ENCODE measurements at regions not wholly inside any gene's neighbourhood (a gene's known extent, or its start where the extent isn't known, plus 50 kb on each side); places are given as distances from the start of the nearest gene placed in this dataset.

DNA sequence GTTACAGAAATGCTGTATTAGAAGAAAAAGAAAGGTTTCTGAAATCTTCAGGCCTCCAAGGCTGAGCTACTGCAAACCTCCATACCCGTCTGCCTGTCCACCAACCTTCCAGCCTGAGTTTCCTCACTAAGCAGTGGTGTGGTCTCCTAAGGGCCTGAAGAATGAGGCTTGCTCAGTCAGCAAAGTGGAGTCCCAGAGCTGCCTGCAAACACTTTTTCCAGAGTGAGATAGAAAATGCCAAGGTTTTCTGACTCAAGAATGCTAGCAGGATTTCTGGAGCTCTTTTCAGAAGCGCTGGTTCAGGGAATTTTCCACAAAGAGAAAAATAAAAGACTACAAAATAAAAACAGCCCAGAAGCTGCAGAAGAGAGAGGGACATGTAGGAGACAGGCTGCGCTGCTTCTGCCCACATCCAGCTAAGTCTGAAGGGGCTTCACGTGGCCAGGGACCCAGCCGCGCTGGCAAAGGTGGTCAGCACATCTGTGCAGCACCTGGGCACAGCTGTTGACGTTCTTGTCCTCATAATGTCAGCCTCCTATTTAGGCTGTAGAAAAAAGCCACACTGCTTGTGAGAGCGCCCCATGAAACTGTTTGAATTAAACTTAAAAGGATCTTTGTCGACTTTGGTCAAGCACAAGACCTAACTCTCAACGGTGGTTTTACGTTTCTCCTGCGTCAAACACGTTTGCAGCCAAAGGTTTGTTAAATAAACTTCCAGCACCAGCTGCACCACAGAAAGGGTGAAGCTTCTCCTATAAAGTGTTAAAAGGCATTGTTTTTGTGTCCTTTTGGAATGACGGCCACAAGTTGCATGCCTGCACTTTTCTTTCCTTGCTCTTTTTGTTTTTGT, 209.0 kb downstream of the THBS2 start:
- no peaks in the 10 kb centered on the region for H3K36me3 ChIP-seq (ENCODE audit: insufficient read depth, low read length)
- no peaks in the 10 kb centered on the region for H3K4me1 ChIP-seq (ENCODE audit: insufficient read depth, low read length)
- peaks cover 0 to 5% of the 10 kb centered on the region in 2 experiments for H3K9me3 ChIP-seq (ENCODE audit: control insufficient read depth in 1 of 2, insufficient read depth in 1 of 2, low read length in 2 of 2)
- no peak overlapping the region for H3K4me3 ChIP-seq (ENCODE audit: low read length)
- ChIA-PET CTCF (no interaction called here), POLR2A (no interaction called here)
- no peak overlapping the region for H3K4me3 Mint-ChIP-seq
- H3K4me1 Mint-ChIP-seq (ENCODE audit: low read depth): no peaks in the 10 kb centered on the region
- H3K9me3 Mint-ChIP-seq: no peaks in the 10 kb centered on the region
- no peaks in the 10 kb centered on the region for H3K27me3 Mint-ChIP-seq
- no peaks in the 10 kb centered on the region for H3K27me3 ChIP-seq (ENCODE audit: control insufficient read depth in 1 of 2, insufficient read depth in 2 of 2, low read length in 2 of 2)
- ATAC-seq (ENCODE audit: poor library complexity) (no peak), DNase-seq (no peak)
- intact Hi-C loops (cut with DNase I, micrococcal nuclease): no loop called here
- no peak overlapping the region for H3K27ac ChIP-seq (ENCODE audit: low read depth in 1 of 2, low read length in 2 of 2)
- TF ChIP-seq, protein P1, sequence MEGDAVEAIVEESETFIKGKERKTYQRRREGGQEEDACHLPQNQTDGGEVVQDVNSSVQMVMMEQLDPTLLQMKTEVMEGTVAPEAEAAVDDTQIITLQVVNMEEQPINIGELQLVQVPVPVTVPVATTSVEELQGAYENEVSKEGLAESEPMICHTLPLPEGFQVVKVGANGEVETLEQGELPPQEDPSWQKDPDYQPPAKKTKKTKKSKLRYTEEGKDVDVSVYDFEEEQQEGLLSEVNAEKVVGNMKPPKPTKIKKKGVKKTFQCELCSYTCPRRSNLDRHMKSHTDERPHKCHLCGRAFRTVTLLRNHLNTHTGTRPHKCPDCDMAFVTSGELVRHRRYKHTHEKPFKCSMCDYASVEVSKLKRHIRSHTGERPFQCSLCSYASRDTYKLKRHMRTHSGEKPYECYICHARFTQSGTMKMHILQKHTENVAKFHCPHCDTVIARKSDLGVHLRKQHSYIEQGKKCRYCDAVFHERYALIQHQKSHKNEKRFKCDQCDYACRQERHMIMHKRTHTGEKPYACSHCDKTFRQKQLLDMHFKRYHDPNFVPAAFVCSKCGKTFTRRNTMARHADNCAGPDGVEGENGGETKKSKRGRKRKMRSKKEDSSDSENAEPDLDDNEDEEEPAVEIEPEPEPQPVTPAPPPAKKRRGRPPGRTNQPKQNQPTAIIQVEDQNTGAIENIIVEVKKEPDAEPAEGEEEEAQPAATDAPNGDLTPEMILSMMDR (IDR thresholded peaks at IDR 0.05): no peak
- no peak overlapping the region for H3K27ac Mint-ChIP-seq
- H3K36me3 Mint-ChIP-seq (ENCODE audit: low read depth): no peaks in the 10 kb centered on the region

DNA sequence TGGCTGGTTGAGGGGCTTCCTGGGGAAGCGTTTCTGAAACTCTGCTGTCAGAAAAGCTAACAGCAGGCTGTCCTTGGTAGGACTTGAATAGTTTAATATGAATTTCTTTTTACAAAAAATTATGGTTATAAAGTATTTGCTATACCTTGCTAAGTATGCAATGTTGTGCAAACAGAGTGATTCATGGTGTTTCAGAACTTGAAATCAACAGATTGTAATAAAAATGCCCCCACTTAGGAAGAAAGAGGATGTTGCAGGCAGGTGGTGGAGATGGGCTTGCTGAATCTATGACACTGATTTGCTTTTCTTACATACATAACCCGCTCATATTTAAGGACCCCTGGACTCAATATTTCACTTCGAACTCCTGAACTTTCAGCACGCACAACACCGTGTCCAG, 211.6 kb downstream of the THBS2 start:
- H3K27me3 ChIP-seq (ENCODE audit: control insufficient read depth in 1 of 2, insufficient read depth in 2 of 2, low read length in 2 of 2): no peaks in the 10 kb centered on the region
- no peak overlapping the region for H3K27ac Mint-ChIP-seq
- H3K4me1 Mint-ChIP-seq (ENCODE audit: low read depth): no peaks in the 10 kb centered on the region
- H3K27ac ChIP-seq (ENCODE audit: low read depth in 1 of 2, low read length in 2 of 2): no peak overlapping the region
- H3K4me3 Mint-ChIP-seq: no peak overlapping the region
- no peaks in the 10 kb centered on the region for H3K36me3 ChIP-seq (ENCODE audit: insufficient read depth, low read length)
- no peak for ATAC-seq (ENCODE audit: poor library complexity)
- intact Hi-C loops (cut with DNase I, micrococcal nuclease): no loop called here
- ChIA-PET POLR2A (no interaction called here), CTCF (no interaction called here)
- peaks cover 3% of the 10 kb centered on the region for H3K9me3 Mint-ChIP-seq
- no peaks in the 10 kb centered on the region for H3K27me3 Mint-ChIP-seq
- no peaks in the 10 kb centered on the region for H3K36me3 Mint-ChIP-seq (ENCODE audit: low read depth)
- no peak for DNase-seq
- H3K9me3 ChIP-seq (ENCODE audit: control insufficient read depth in 1 of 2, insufficient read depth in 1 of 2, low read length in 2 of 2): peaks cover 6 to 8% of the 10 kb centered on the region in 2 experiments
- TF ChIP-seq, protein P1 (IDR thresholded peaks at IDR 0.05): no peak
- H3K4me3 ChIP-seq (ENCODE audit: low read length): no peak overlapping the region
- H3K4me1 ChIP-seq (ENCODE audit: insufficient read depth, low read length): no peaks in the 10 kb centered on the region

DNA sequence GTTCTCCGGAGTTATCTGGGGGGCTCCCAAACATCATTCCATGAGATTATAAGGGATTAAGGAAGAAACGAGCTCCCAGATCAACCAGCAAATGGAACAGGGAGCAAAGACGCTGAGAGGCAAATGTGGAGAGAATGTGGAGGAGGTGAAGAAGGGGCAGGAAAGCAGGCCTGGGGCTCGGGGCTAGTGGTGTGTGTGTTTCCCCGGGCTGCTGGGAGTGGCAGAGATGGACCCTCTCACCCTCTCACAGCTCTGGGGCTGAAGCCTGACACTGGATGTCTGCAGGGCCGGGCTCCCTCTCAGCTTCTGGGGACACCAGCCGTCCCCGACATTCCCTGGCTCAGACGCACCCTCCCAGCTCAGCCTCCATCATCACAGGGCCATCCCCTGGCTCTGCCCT, 212.6 kb downstream of the THBS2 start:
- H3K9me3 ChIP-seq (ENCODE audit: control insufficient read depth in 1 of 2, insufficient read depth in 1 of 2, low read length in 2 of 2): peaks cover 6 to 10% of the 10 kb centered on the region in 2 experiments
- H3K36me3 ChIP-seq (ENCODE audit: insufficient read depth, low read length): no peaks in the 10 kb centered on the region
- no peak overlapping the region for H3K27ac ChIP-seq (ENCODE audit: low read depth in 1 of 2, low read length in 2 of 2)
- no peak overlapping the region for H3K4me3 Mint-ChIP-seq
- DNase-seq: no peak
- ChIA-PET POLR2A (no interaction called here), CTCF (no interaction called here)
- TF ChIP-seq, protein P1 (IDR thresholded peaks at IDR 0.05): no peak
- intact Hi-C loops (cut with DNase I, micrococcal nuclease): no loop called here
- no peaks in the 10 kb centered on the region for H3K4me1 Mint-ChIP-seq (ENCODE audit: low read depth)
- no peaks in the 10 kb centered on the region for H3K4me1 ChIP-seq (ENCODE audit: insufficient read depth, low read length)
- no peak overlapping the region for H3K27ac Mint-ChIP-seq
- no peak for ATAC-seq (ENCODE audit: poor library complexity)
- peaks cover 3% of the 10 kb centered on the region for H3K9me3 Mint-ChIP-seq
- H3K27me3 ChIP-seq (ENCODE audit: control insufficient read depth in 1 of 2, insufficient read depth in 2 of 2, low read length in 2 of 2): no peaks in the 10 kb centered on the region
- no peaks in the 10 kb centered on the region for H3K27me3 Mint-ChIP-seq
- no peaks in the 10 kb centered on the region for H3K36me3 Mint-ChIP-seq (ENCODE audit: low read depth)
- H3K4me3 ChIP-seq (ENCODE audit: low read length): no peak overlapping the region
